Breast epithelium (tissue), 3 donors: ENCODE measurements at regions not wholly inside any gene's neighbourhood (a gene's known extent, or its start where the extent isn't known, plus 50 kb on each side); places are given as distances from the start of the nearest gene placed in this dataset.

Source experiments
- CTCF ChIP-seq, 3 donors: fragments of 450-650 bp; IDR thresholded peaks; one replicate each; pipeline ENCODE4 v1.5.1; 2016 to 2017; ENCODE audit warnings: antibody characterized with exemption in 3 of 3, mild to moderate bottlenecking in 3 of 3, moderate library complexity in 3 of 3
- POLR2AphosphoS5 ChIP-seq, 3 donors: sonication (generic); formaldehyde crosslinking; IDR thresholded peaks; one replicate each; pipeline ENCODE4 v1.6.1; 2017; ENCODE audit warnings: antibody characterized with exemption in 3 of 3

DNA sequence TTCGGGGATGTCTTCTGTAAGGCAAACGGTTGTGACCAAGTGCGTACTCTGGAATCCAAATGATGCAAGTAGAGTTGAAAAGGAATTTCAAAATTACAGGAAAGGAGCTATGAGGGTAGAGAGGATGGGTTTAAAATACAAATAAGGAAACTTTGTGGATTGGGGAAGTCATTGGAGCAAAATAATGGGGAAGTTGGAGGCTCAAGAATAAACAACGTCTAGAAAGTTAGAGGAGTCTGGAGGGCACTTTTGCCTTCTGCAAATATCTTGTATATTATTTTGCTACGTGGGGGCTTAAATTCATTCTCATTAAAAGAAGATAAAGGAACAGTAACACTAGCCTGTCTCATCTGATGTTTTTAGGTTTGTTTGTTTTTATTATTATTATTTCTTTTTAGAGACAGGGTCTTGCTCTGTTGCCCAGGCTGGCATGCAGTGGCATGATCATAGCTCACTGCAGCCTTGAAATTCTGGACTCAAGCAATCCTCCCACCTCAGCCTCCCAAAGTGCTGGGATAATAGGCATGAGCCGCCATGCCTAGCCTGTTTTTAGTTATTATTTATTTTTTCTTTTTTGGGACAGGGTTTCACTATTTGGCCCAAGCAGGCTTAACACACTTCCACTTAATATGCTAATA lies 55.0 kb upstream of the TNFAIP3 start:
- TF ChIP-seq CTCF (IDR thresholded peaks at IDR 0.05) (no peak), POLR2AphosphoS5 (IDR thresholded peaks at IDR 0.05) (no peak)
